ENCODE measurements at regions not wholly inside any gene's neighbourhood (a gene's known extent, or its start where the extent isn't known, plus 50 kb on each side); places are given as distances from the start of the nearest gene placed in this dataset.

- no peak for TF ChIP-seq POLR2AphosphoS5 (IDR thresholded peaks at IDR 0.05; ENCODE audit: low read depth, low read length)
- no peak for TF ChIP-seq POLR2A (IDR thresholded peaks at IDR 0.05; ENCODE audit: low read depth, low read length)
These were observed 158.4 kb upstream of the NEBL start for GRCh38 chr10:21055339-21056135.
